Right lung (tissue), 2 donors: ENCODE measurements at regions not wholly inside any gene's neighbourhood (a gene's known extent, or its start where the extent isn't known, plus 50 kb on each side); places are given as distances from the start of the nearest gene placed in this dataset.
"Not testable (repeated sequence)": the region's sequence is repeated elsewhere in the genome, so short reads cannot be mapped to it uniquely, and the experiment has no call there.

ENCODE experiments used
- DNase-seq, 2 donors: peaks; one replicate each; pipeline ENCODE4 v3.0.0-alpha.2; 2013

GRCh38 chr16:55061126-55061525 is 130.5 kb downstream of the IRX5 start:
- no peak for DNase-seq

GRCh38 chr16:55062442-55062841 is 131.8 kb downstream of the IRX5 start:
- no peak for DNase-seq

GRCh38 chr16:55072976-55073375 is 142.3 kb downstream of the IRX5 start:
- DNase-seq = no peak

- DNase-seq = no peak
These were observed 143.2 kb downstream of the IRX5 start for GRCh38 chr16:55073830-55074229.

GRCh38 chr16:55075208-55075607 is 144.5 kb downstream of the IRX5 start:
- not testable (repeated sequence) for DNase-seq

- no peak for DNase-seq
These were observed 145.4 kb downstream of the IRX5 start for GRCh38 chr16:55076053-55076452.

- DNase-seq = no peak
These were observed 146.6 kb downstream of the IRX5 start for GRCh38 chr16:55077266-55077665.

GRCh38 chr16:55078153-55078552 is 147.5 kb downstream of the IRX5 start:
- DNase-seq = no peak

- DNase-seq = no peak
These were observed 148.2 kb downstream of the IRX5 start for GRCh38 chr16:55078699-55079410.

- no peak for DNase-seq
These were observed 151.2 kb downstream of the IRX5 start for GRCh38 chr16:55081622-55082590.

- no peak for DNase-seq
These were observed 151.9 kb downstream of the IRX5 start for GRCh38 chr16:55082591-55082976.

GRCh38 chr16:55083052-55083451 is 152.4 kb downstream of the IRX5 start:
- no peak for DNase-seq

- no peak for DNase-seq
These were observed 157.4 kb downstream of the IRX5 start for GRCh38 chr16:55088098-55088497.

GRCh38 chr16:55089600-55089999 is 158.9 kb downstream of the IRX5 start:
- no peak for DNase-seq

GRCh38 chr16:55091213-55091870 is 160.7 kb downstream of the IRX5 start:
- DNase-seq = no peak

GRCh38 chr16:55091871-55092230 is 161.2 kb downstream of the IRX5 start:
- no peak for DNase-seq

- no peak for DNase-seq
These were observed 169.4 kb downstream of the IRX5 start for GRCh38 chr16:55100100-55100499.

GRCh38 chr16:55101026-55101425 is 170.4 kb downstream of the IRX5 start:
- DNase-seq = no peak

GRCh38 chr16:55102077-55102476 is 171.4 kb downstream of the IRX5 start:
- DNase-seq = no peak

- no peak for DNase-seq
These were observed 171.9 kb downstream of the IRX5 start for GRCh38 chr16:55102531-55102930.

- DNase-seq = no peak
These were observed 177.2 kb downstream of the IRX5 start for GRCh38 chr16:55107851-55108250.

GRCh38 chr16:55113210-55113609 is 182.5 kb downstream of the IRX5 start:
- DNase-seq = no peak

GRCh38 chr16:55115506-55115905 is 184.8 kb downstream of the IRX5 start:
- no peak for DNase-seq
